HPDE6-E6E7 (cell line): ENCODE measurements at regions not wholly inside any gene's neighbourhood (a gene's known extent, or its start where the extent isn't known, plus 50 kb on each side); places are given as distances from the start of the nearest gene placed in this dataset.

Experiments
- DNase-seq: peaks from one replicate; pipeline ENCODE4 v3.0.0; 2011; ENCODE audit warnings: missing footprints; ENCODE audit errors: extremely low spot score

DNA sequence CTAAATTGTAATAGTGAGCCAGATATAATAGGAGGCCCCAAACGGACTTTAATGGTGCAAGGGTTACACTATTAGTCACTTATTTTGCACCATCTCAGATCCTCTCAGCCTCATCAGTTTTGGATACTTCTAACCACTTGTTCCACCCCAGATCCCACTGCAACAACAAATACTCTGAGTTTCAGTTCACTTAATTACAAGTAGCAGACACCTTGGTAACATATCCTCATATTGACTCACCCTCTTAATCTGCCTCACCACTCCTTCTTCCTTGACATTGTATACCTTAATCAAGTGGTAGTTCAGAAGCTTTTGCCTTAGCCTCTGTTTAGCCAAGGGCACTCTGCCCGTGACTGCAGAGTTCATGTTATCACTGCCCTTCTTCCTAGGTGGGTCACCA, 256.1 kb upstream of the UBASH3B start:
- no peak for DNase-seq

DNA sequence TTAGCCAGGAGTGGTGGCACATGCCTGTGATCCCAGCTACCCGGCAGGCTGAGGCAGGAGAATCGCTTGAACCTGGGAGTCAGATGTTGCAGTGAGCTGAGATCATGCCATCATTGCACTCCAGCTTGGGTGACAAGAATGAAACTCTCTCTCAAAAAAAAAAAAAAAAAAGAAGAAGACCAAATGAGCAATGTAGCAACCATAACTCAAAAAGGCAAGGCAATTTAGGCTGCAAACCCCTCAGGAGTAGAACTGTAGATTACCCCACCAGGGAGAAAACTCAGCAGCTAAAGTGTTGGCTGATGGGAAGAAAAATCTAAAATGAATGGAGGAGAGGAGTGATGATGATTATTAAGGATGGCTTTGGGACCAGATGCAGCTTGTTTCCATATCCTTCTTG, 256.7 kb upstream of the UBASH3B start:
- DNase-seq = no peak

GRCh38 chr11:122398167-122398566, 257.4 kb upstream of the UBASH3B start:
- DNase-seq = no peak

GRCh38 chr11:122395282-122395681, 260.2 kb upstream of the UBASH3B start:
- DNase-seq = no peak

DNA sequence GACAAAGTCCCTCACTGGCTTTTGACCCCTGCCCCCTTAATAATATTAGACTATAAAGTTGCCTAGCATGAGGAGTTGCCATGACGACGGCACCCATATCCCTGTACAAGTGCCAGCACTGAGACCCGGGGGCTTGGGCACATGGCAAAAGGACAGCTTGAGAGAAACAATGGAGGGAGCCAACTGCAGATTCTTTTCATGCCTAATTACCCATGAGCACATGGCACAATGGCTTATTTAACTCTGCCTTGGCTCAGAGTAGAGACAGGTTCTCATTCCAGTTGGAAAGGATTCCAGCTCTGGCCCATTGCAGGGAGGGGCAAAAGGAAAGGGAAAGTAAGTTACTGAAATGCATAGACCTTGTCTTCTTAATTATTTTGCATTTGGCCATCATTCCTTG, 261.2 kb upstream of the UBASH3B start:
- no peak for DNase-seq

GRCh38 chr11:122393209-122393860, 262.2 kb upstream of the UBASH3B start:
- DNase-seq = no peak

GRCh38 chr11:122392508-122392907, 263.0 kb upstream of the UBASH3B start:
- DNase-seq = no peak

- no peak for DNase-seq
These were observed 264.5 kb upstream of the UBASH3B start for GRCh38 chr11:122391049-122391448.

- no peak for DNase-seq
These were observed 267.2 kb upstream of the BLID start for GRCh38 chr11:122383186-122383585.

- no peak for DNase-seq
These were observed 259.8 kb upstream of the BLID start for GRCh38 chr11:122375687-122376399.

GRCh38 chr11:122368796-122369195, 252.8 kb upstream of the BLID start:
- no peak for DNase-seq

- DNase-seq = peak; percentile 41
These were observed 251.8 kb upstream of the BLID start for GRCh38 chr11:122367809-122368231.

DNA sequence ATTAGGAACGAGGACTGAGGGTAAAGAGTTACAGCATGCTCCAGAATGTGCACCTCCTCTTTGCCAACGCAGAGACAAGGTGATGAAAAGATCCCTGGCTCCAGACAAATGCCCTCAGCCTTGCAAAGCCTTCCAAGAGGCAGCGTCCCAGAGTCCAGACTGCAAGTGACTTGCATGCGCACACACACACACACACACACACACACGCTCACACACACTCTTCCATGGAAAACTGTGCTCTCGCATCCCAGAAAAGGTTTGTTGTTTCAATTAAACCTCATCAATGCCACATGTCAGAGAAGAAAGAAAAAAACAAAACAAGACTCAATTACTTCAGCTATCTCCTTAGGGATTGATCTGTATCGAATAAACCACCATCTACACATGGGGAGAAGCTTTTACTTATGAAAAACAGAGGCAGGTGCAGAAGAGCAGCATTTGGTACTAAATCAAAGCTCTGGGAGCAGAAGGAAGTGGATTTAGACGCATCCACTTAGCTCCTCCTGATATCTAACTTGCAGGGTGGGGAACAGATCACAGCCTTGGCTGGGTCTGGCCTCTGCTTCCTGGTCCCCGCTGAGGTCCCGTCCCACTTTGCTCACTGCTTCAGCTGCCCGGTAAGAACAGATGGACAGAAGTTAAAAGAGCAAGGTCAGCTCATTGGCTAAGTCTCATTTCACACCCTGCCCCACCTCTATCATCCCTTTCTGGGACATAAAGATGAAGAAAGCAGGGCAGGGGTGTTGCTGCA, 249.8 kb upstream of the BLID start:
- DNase-seq = no peak

GRCh38 chr11:122363296-122363695, 247.3 kb upstream of the BLID start:
- no peak for DNase-seq

DNA sequence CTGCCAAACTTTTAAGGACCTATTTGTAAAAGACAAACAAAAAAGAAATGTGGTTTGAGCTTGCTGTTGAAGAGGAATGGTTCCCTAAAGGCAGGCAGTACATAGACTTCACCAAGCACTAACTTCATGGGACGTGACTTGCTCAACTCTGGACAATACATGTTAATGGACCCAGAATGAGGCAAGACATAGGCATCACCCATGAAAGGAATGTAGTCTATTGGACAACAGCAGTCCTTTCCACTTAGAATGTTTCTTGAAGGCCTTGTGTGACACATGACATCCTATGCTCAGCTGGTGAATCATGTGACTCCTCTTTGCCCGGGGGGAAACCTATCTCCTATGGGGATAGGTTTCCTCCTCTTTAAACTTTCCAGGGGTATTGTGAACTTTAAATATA, 246.4 kb upstream of the BLID start:
- no peak for DNase-seq

DNA sequence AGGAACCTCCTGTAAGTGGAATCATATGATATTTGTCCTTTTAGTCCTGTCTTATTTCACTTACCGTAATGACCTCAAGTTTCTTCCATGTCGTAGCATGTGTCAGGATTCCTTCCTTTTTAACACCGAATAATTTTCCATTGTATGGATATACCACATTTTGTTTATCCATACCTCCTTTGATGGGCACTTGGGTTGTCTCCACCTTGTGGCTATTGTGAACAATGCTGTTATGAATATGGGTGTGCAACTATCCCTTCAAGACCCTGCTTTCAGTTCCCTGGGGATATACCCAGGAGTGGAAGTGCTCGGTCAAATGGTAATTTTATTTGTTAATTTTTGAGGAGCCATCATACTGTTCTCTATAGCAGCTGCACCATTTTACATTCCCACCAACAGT, 244.9 kb upstream of the BLID start:
- DNase-seq = no peak

- DNase-seq = no peak
These were observed 243.1 kb upstream of the BLID start for GRCh38 chr11:122359081-122359571.

DNA sequence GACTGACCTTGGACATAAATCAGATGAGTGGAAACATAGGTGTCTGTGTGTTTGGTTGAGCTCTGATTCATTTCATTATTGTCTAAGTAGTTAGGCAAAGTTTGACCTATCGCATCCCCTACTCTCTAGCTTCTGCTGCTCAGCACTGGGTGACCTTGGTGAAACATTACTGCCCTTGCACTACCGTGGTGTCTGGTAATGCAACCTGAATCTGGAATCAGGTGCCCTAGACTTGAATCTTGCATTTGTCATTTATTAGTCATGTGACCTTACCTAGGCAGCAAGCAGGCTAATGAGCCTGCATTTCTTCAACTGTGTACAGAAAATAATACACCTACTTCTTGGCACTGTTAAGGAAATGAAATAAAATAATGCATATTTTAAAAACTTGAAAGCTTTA, 242.3 kb upstream of the BLID start:
- DNase-seq = no peak

GRCh38 chr11:122355968-122356367, 240.0 kb upstream of the BLID start:
- DNase-seq = no peak

DNA sequence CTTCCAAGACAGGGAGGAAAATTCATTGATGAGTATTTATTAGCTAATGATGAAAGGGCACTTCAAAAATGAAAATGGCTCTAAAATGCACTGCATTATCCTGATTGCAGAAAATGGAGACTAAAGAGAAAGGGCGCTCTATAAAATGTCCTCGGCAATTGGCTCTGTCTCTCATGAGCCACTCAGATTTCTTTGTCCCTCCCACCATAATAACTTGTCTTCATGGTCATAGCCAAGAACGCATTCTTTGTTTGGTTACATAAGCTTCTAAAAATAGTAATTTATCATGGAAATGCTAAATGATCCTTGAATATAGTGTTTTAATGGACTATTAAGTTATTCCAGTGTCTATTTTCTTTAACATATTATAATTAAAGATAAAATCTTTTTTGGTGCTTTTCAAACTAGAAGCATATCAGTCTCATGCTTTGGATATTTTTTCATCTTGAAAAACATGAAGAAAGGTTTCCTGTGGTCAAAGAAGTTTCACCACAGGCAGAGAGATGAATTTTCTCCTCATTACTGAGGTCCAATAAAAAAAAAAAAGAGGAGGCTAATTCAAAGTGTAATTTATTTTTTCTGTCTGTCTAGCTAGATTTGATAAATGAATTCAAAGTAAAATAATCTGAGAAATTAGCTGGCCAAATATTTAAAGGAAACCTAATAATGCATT, 238.1 kb upstream of the BLID start:
- no peak for DNase-seq

- no peak for DNase-seq
These were observed 237.5 kb upstream of the BLID start for GRCh38 chr11:122353561-122353960.
